ENCODE measurements at regions not wholly inside any gene's neighbourhood (a gene's known extent, or its start where the extent isn't known, plus 50 kb on each side); places are given as distances from the start of the nearest gene placed in this dataset.

DNA sequence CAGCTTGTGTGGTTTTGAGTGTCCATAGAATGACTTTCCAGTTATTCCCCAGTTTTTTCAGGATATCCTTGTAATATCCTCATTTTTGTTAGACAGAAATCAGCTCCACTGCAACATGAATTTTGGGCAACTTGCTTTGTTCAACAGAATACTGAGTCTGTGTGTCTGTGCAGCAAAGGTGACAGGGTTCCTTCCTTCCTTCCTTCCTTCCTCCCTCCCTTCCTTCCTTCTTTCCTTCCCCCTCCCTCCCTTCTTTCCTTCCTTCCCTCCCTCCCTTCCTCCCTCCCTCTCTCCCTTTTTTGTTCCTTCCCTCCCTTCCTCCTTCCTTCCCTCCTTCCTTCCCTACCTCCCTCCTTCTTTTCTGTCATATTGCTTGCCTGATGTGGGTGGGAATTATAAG is 496.5 kb downstream of the EPM2A start:
- no peaks in the 10 kb centered on the region for H3K36me3 ChIP-seq (ENCODE audit: control insufficient read depth, insufficient read depth, low read length)
- H3K4me3 ChIP-seq (ENCODE audit: low read length): no peak overlapping the region
- DNase-seq (ENCODE audit: low read depth, low spot score): no peak
- no peaks in the 10 kb centered on the region for H3K9me3 ChIP-seq (ENCODE audit: control insufficient read depth, insufficient read depth, low read length)
- no peak overlapping the region for H3K27ac ChIP-seq (ENCODE audit: low read length)
- no peaks in the 10 kb centered on the region for H3K27me3 ChIP-seq (ENCODE audit: control insufficient read depth, insufficient read depth, low read length)
- H3K4me1 ChIP-seq (ENCODE audit: control insufficient read depth, insufficient read depth, low read length): no peaks in the 10 kb centered on the region

DNA sequence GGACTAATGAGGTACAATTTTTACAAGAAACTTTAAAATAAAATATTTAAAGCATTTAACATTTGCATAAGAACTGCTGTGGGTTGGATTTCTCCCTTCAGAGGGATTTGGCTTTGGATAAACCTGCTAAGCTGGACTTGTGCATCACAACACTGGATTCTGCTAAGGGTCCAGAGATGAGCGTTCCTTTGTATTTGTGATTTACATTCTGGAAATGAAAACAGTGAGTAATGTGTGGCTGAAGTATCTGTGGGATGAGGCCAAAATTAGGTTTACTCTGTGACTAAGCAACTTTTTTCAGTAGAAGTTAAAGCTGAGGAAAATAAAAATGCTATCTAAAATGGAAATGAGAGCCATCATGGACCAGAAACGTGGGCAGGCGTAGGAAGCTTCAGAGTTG is 494.3 kb downstream of the EPM2A start:
- no peaks in the 10 kb centered on the region for H3K9me3 ChIP-seq (ENCODE audit: control insufficient read depth, insufficient read depth, low read length)
- no peaks in the 10 kb centered on the region for H3K27me3 ChIP-seq (ENCODE audit: control insufficient read depth, insufficient read depth, low read length)
- no peak overlapping the region for H3K4me3 ChIP-seq (ENCODE audit: low read length)
- H3K4me1 ChIP-seq (ENCODE audit: control insufficient read depth, insufficient read depth, low read length): peaks cover 2% of the 10 kb centered on the region; the same call in 1 of the 2 replicates
- no peaks in the 10 kb centered on the region for H3K36me3 ChIP-seq (ENCODE audit: control insufficient read depth, insufficient read depth, low read length)
- H3K27ac ChIP-seq (ENCODE audit: low read length): no peak overlapping the region
- no peak for DNase-seq (ENCODE audit: low read depth, low spot score)
- no CpG with 5 or more reads among the region's 3 CpGs for WGBS (ENCODE audit: insufficient coverage, insufficient read length)

DNA sequence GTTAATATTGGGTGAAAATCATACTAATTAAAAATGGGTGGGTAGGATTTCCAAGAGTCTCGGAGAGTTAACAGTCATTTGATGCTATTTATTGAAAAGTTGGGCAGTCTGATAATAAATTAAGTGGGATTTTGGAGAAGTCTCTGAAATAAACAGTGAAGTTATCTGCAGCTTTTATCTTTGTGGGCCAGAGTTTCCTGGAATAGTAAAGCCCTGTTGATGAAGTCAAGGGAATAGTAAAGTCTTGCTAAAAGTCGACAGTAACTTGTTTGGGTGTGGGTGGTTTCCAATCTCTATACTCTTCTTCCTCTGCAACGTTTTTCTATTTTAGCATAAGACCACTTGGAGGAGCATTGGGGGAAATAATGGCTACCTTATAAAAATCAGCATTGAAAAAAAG is 493.6 kb downstream of the EPM2A start:
- Histone ChIP-seq H3K4me1 (ENCODE audit: control insufficient read depth, insufficient read depth, low read length) (peaks cover 2% of the 10 kb centered on the region; the same call in 1 of the 2 replicates), H3K36me3 (ENCODE audit: control insufficient read depth, insufficient read depth, low read length) (no peaks in the 10 kb centered on the region), H3K27me3 (ENCODE audit: control insufficient read depth, insufficient read depth, low read length) (no peaks in the 10 kb centered on the region), H3K4me3 (ENCODE audit: low read length) (no peak overlapping the region), H3K9me3 (ENCODE audit: control insufficient read depth, insufficient read depth, low read length) (no peaks in the 10 kb centered on the region), H3K27ac (ENCODE audit: low read length) (no peak overlapping the region)
- WGBS (ENCODE audit: insufficient coverage, insufficient read length): 100% methylated on average over 1 of the region's 3 CpGs
- no peak for DNase-seq (ENCODE audit: low read depth, low spot score)

DNA sequence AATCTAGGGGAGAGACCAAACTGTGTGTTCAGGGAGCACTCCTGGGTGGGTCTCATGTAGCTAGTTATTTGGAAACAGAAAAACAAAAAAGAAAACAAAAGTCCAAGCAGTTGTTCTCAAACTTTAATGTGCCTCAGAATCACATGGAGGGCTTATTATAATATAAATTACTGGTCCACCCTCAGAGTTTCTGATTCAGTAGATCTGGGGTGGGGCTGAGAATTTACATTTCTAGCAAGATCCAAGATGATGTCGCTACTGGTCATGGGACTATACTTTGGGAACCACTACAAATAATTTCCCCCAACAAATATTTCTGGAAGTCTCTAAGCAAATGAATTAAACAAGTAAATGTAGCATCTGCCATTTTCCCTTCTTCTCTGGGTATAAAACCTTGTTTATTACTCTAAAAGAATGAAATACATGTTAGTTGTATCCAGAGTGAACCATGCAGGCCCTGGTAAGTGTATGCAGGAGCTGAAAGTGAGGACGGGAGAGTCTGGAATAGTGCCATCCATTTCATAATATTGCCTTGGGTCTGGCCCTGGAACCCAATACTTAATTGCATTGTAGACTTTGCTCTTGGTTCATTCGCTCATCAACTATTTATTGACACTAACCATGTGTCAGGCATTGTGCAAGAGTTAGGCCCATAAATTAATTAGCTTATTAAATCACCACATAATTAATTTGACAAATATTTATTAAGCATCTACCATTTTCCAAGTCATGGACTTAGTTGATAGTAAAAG is 490.8 kb downstream of the EPM2A start:
- no CpG with 5 or more reads among the region's 3 CpGs for WGBS (ENCODE audit: insufficient coverage, insufficient read length)
- DNase-seq (ENCODE audit: low read depth, low spot score): no peak

DNA sequence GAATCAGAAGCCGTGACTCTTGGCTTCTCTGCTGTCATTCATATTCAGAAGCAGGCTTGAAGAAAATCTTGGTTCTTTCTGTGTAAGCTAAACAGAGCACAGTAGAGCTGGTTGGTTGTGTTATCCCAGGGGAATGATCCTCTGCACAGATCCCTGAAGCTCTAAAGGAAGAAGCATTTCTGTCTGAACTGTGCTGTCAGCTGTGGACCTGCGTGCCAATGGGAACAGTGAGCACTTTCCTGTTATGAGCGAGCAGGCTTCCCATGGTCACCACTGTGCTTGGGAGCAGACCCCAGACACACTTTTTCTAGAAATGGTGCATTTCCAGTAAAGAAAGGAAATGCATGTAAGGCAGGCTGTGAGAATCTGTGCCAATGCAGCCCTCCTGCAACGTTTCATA is 490.2 kb downstream of the EPM2A start:
- Histone ChIP-seq H3K4me3 (ENCODE audit: low read length) (no peak overlapping the region), H3K4me1 (ENCODE audit: control insufficient read depth, insufficient read depth, low read length) (peaks cover 2% of the 10 kb centered on the region; the same call in 1 of the 2 replicates)
- no CpG with 5 or more reads among the region's 4 CpGs for WGBS (ENCODE audit: insufficient coverage, insufficient read length)

More for the DNA sequence above, 490.8 kb downstream of the EPM2A start:
- Histone ChIP-seq H3K27me3 (ENCODE audit: control insufficient read depth, insufficient read depth, low read length) (no peaks in the 10 kb centered on the region), H3K4me1 (ENCODE audit: control insufficient read depth, insufficient read depth, low read length) (peaks cover 2% of the 10 kb centered on the region; the same call in 1 of the 2 replicates), H3K36me3 (ENCODE audit: control insufficient read depth, insufficient read depth, low read length) (no peaks in the 10 kb centered on the region), H3K9me3 (ENCODE audit: control insufficient read depth, insufficient read depth, low read length) (no peaks in the 10 kb centered on the region), H3K27ac (ENCODE audit: low read length) (no peak overlapping the region), H3K4me3 (ENCODE audit: low read length) (no peak overlapping the region)

DNA sequence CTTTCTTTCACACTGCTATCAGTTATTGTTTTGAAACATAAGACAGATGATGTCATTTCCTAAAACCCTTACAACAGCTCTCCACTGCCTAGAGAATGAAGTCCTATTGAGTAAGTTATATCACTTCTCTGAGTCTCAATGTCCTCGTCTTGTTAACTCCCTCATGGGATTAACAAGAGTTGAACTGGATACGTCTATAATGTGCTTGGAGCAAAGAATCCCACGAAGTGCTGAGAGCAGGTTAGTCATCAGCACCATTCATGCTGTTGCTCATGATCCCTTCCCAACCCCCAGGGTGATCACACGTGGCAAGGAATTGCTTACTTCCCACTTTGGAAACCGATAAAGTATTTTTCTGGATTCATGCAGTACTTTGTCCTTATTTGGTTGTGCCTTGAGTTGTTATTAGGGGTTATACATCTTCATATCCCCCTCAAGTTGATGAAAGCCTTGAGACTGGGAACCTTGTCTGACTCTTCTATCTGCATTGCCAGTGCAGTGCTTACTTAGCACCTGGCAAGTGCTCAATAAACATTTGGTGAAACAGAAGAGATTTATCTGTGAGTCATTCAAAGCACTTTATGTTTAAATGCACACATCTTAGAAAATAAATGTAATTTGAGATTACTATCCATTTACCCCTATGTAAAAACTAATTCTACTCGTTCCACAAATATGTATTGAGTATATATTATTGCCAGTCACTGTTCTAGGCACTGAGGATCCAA is 487.5 kb downstream of the EPM2A start:
- no peak for DNase-seq (ENCODE audit: low read depth, low spot score)
- H3K27ac ChIP-seq (ENCODE audit: low read length): no peak overlapping the region

More for the DNA sequence above, 490.2 kb downstream of the EPM2A start:
- no peak overlapping the region for H3K27ac ChIP-seq (ENCODE audit: low read length)
- no peak for DNase-seq (ENCODE audit: low read depth, low spot score)
- no peaks in the 10 kb centered on the region for H3K36me3 ChIP-seq (ENCODE audit: control insufficient read depth, insufficient read depth, low read length)
- H3K27me3 ChIP-seq (ENCODE audit: control insufficient read depth, insufficient read depth, low read length): no peaks in the 10 kb centered on the region
- no peaks in the 10 kb centered on the region for H3K9me3 ChIP-seq (ENCODE audit: control insufficient read depth, insufficient read depth, low read length)

DNA sequence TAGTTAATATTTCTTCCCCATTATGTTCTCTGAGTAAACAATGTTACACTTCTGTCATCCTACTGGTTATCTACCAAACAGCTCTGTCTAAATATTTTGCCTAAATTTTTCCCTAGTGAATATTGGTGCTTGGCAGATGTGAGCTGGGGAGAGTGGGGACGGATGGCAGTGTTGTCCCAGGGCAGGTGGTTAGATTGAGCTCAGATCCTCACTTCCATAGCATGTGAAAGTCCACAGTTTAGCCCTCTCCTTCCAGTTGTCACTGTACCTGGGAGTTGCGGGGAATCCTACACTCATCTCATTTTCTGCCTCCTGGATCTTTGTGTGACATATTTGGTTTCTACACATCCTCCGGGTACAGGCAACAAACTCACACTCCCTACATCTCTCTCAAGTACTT is 484.9 kb downstream of the EPM2A start:
- Histone ChIP-seq H3K36me3 (ENCODE audit: control insufficient read depth, insufficient read depth, low read length) (no peaks in the 10 kb centered on the region), H3K4me3 (ENCODE audit: low read length) (no peak overlapping the region), H3K4me1 (ENCODE audit: control insufficient read depth, insufficient read depth, low read length) (0 out of 2 replicates have a peak, but pooled peaks cover 1% of the 10 kb centered on the region), H3K27me3 (ENCODE audit: control insufficient read depth, insufficient read depth, low read length) (no peaks in the 10 kb centered on the region), H3K9me3 (ENCODE audit: control insufficient read depth, insufficient read depth, low read length) (no peaks in the 10 kb centered on the region), H3K27ac (ENCODE audit: low read length) (no peak overlapping the region)
- WGBS (ENCODE audit: insufficient coverage, insufficient read length): no CpG with 5 or more reads among the region's 3 CpGs
- DNase-seq (ENCODE audit: low read depth, low spot score): no peak

More for the DNA sequence above, 487.5 kb downstream of the EPM2A start:
- H3K27me3 ChIP-seq (ENCODE audit: control insufficient read depth, insufficient read depth, low read length): no peaks in the 10 kb centered on the region
- H3K4me1 ChIP-seq (ENCODE audit: control insufficient read depth, insufficient read depth, low read length): peaks cover 2% of the 10 kb centered on the region; the same call in 1 of the 2 replicates
- no peaks in the 10 kb centered on the region for H3K36me3 ChIP-seq (ENCODE audit: control insufficient read depth, insufficient read depth, low read length)
- no CpG with 5 or more reads among the region's 6 CpGs for WGBS (ENCODE audit: insufficient coverage, insufficient read length)
- no peaks in the 10 kb centered on the region for H3K9me3 ChIP-seq (ENCODE audit: control insufficient read depth, insufficient read depth, low read length)
- H3K4me3 ChIP-seq (ENCODE audit: low read length): no peak overlapping the region

DNA sequence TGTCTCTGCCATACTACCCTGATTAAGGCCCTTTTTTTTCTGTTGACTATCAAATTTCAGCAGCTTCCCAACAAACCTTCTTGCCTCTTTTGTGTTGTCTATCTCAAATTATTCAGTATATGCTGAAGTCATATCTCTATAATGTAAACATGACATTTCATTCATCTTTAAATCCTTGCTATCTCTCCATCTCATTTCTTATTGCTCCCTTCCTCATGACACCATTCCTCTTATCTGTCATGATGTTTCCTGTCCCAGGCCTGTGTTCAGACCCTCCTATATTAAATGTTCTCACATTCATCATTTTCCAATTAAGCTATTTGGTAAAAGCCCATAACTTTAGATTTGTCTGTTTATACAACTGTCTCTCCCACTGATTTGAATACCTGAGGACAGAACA is 482.6 kb downstream of the EPM2A start:
- Histone ChIP-seq H3K27ac (ENCODE audit: low read length) (no peak overlapping the region), H3K27me3 (ENCODE audit: control insufficient read depth, insufficient read depth, low read length) (no peaks in the 10 kb centered on the region), H3K36me3 (ENCODE audit: control insufficient read depth, insufficient read depth, low read length) (no peaks in the 10 kb centered on the region), H3K4me1 (ENCODE audit: control insufficient read depth, insufficient read depth, low read length) (0 out of 2 replicates have a peak, but pooled peaks cover 1% of the 10 kb centered on the region), H3K9me3 (ENCODE audit: control insufficient read depth, insufficient read depth, low read length) (no peaks in the 10 kb centered on the region), H3K4me3 (ENCODE audit: low read length) (no peak overlapping the region)
- no peak for DNase-seq (ENCODE audit: low read depth, low spot score)

DNA sequence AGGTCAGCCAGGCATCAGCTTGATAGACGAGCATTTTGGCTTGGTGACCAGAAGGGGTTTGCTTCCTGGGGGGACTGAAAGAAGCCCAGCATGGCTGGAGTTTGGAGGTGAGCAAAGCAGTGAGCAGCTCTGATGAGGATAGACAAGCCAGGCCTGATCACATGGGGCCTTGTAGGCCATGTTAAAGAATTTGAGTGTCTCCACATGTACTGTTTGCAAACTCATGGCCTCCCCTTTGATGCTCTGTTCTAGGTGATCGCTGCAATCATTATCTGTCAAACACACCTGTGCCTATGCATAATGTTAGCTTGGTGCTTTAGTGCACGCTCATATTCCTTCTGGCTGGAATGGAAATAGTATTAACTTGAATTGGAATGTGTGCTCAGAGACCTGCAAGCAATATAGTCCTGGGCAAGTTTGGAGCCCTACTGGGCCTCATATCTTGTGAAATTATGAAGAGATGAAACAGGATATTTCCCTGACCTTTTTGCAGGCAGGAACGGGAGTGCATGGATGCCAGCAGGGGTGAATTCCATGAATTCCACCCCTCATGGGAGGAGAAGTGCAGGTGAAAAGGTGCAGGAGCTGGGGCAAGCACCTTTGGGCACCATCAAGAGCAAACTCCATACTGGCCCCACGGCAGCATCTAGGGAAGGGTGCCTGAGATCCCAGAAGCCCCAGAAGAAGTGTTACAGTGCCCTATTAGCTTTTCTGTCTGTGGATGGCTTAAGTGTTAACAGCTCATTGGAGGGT is 480.5 kb downstream of the EPM2A start:
- Histone ChIP-seq H3K27me3 (ENCODE audit: control insufficient read depth, insufficient read depth, low read length) (no peaks in the 10 kb centered on the region), H3K36me3 (ENCODE audit: control insufficient read depth, insufficient read depth, low read length) (no peaks in the 10 kb centered on the region), H3K9me3 (ENCODE audit: control insufficient read depth, insufficient read depth, low read length) (no peaks in the 10 kb centered on the region), H3K4me1 (ENCODE audit: control insufficient read depth, insufficient read depth, low read length) (0 out of 2 replicates have a peak, but pooled peaks cover 1% of the 10 kb centered on the region), H3K4me3 (ENCODE audit: low read length) (no peak overlapping the region), H3K27ac (ENCODE audit: low read length) (no peak overlapping the region)
- no CpG with 5 or more reads among the region's 5 CpGs for WGBS (ENCODE audit: insufficient coverage, insufficient read length)
- no peak for DNase-seq (ENCODE audit: low read depth, low spot score)

DNA sequence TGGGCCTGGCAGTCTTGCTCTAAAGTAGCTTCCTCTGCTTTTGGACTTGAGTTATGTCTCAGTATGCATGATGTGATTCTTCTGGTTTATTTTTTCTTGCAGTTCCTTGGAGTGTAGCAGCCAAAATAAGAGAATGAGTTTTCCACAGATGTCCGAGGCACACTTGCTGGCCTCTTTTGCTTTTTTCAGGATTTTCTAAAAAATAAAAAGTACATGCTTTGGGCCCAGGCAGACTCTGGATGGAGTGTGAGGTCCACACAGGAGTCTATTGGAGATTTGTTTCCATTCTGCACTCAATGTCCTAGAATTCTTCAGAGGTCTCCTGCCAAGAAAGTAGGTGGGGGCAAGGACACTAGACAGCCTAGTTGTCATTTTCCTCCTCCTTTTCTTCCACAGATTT is 477.6 kb downstream of the EPM2A start:
- Histone ChIP-seq H3K27ac (ENCODE audit: low read length) (no peak overlapping the region), H3K4me1 (ENCODE audit: control insufficient read depth, insufficient read depth, low read length) (0 out of 2 replicates have a peak, but pooled peaks cover 1% of the 10 kb centered on the region), H3K9me3 (ENCODE audit: control insufficient read depth, insufficient read depth, low read length) (no peaks in the 10 kb centered on the region), H3K27me3 (ENCODE audit: control insufficient read depth, insufficient read depth, low read length) (no peaks in the 10 kb centered on the region), H3K36me3 (ENCODE audit: control insufficient read depth, insufficient read depth, low read length) (no peaks in the 10 kb centered on the region), H3K4me3 (ENCODE audit: low read length) (no peak overlapping the region)
- no peak for DNase-seq (ENCODE audit: low read depth, low spot score)
- WGBS (ENCODE audit: insufficient coverage, insufficient read length): no CpG with 5 or more reads among the region's 1 CpG

Data from iPS DF 6.9 (cell line).